Peyer's patch (tissue), 4 donors: ENCODE measurements at regions not wholly inside any gene's neighbourhood (a gene's known extent, or its start where the extent isn't known, plus 50 kb on each side); places are given as distances from the start of the nearest gene placed in this dataset.

Source experiments
- POLR2A ChIP-seq, 2 donors: fragments of 450-650 bp; IDR thresholded peaks; one replicate each; pipeline ENCODE4 v1.5.1; 2017; ENCODE audit warnings: antibody characterized with exemption in 2 of 2, mild to moderate bottlenecking in 2 of 2, moderate library complexity in 2 of 2
- TF ChIP-seq, protein P1 (sequence below), 6 experiments: fragments of 450-650 bp in 4 of 6; fragments of 200-600 bp in 2 of 6; sonication (generic) in 1 of 6; IDR thresholded peaks; one replicate each; pipeline ENCODE4 v1.5.1; 2017 to 2019; ENCODE audit warnings: antibody characterized with exemption in 6 of 6, mild to moderate bottlenecking in 3 of 6, moderate library complexity in 1 of 6

- no peak for TF ChIP-seq POLR2A (IDR thresholded peaks at IDR 0.05)
- TF ChIP-seq, protein P1, sequence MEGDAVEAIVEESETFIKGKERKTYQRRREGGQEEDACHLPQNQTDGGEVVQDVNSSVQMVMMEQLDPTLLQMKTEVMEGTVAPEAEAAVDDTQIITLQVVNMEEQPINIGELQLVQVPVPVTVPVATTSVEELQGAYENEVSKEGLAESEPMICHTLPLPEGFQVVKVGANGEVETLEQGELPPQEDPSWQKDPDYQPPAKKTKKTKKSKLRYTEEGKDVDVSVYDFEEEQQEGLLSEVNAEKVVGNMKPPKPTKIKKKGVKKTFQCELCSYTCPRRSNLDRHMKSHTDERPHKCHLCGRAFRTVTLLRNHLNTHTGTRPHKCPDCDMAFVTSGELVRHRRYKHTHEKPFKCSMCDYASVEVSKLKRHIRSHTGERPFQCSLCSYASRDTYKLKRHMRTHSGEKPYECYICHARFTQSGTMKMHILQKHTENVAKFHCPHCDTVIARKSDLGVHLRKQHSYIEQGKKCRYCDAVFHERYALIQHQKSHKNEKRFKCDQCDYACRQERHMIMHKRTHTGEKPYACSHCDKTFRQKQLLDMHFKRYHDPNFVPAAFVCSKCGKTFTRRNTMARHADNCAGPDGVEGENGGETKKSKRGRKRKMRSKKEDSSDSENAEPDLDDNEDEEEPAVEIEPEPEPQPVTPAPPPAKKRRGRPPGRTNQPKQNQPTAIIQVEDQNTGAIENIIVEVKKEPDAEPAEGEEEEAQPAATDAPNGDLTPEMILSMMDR (IDR thresholded peaks at IDR 0.05), result no peak
These were observed 77.2 kb upstream of the RFLNA start for GRCh38 chr12:124217508-124218242.
